OCI-LY3 (cell line): ENCODE measurements at regions not wholly inside any gene's neighbourhood (a gene's known extent, or its start where the extent isn't known, plus 50 kb on each side); places are given as distances from the start of the nearest gene placed in this dataset.

Experiments
- H2AFZ ChIP-seq: fragments of 200-600, 300-600 bp; shearing (Covaris generic); 2 replicates; pipeline ENCODE4 v1.6.0; 2014; ENCODE audit warnings: antibody characterized with exemption, low read depth, low read length
- H3K27ac ChIP-seq: fragments of 200-600, 300-600 bp; sonication (generic); 2 replicates; pipeline ENCODE4 v1.5.1; 2014; ENCODE audit warnings: mild to moderate bottlenecking, low read length, moderate library complexity, mixed read lengths
- H3K27me3 ChIP-seq: fragments of 200-600, 300-600 bp; sonication (generic); 2 replicates; pipeline ENCODE4 v1.6.1; 2014; ENCODE audit warnings: low read depth, low read length, mixed read lengths
- H3K36me3 ChIP-seq: fragments of 200-600, 300-600 bp; sonication (generic); replicated peaks from 2 replicates; pipeline ENCODE3; 2014; ENCODE audit warnings: low read depth, low read length, mixed read lengths
- H3K4me1 ChIP-seq: fragments of 300-600, 200-600 bp; sonication (generic); 2 replicates; pipeline ENCODE4 v1.6.1; 2014; ENCODE audit warnings: low read length, mixed read lengths
- H3K4me2 ChIP-seq: fragments of 200-600, 300-600 bp; sonication (generic); 2 replicates; pipeline ENCODE4 v1.6.1; 2014; ENCODE audit warnings: low read length, mixed read lengths
- H3K4me3 ChIP-seq: fragments of 300-600, 200-600 bp; sonication (generic); 2 replicates; pipeline ENCODE4 v1.5.1; 2014; ENCODE audit warnings: antibody characterized with exemption, mild to moderate bottlenecking, low read length, moderate library complexity
- H3K79me2 ChIP-seq: fragments of 300-600, 200-600 bp; shearing (Covaris generic); 2 replicates; pipeline ENCODE4 v1.6.1; 2014; ENCODE audit warnings: mild to moderate bottlenecking, low read length, mixed read lengths
- H3K9ac ChIP-seq: fragments of 300-600, 200-600 bp; shearing (Covaris generic); 2 replicates; pipeline ENCODE4 v1.6.0; 2014; ENCODE audit warnings: mild to moderate bottlenecking, low read length, moderate library complexity
- H3K9me3 ChIP-seq: fragments of 200-600, 300-600 bp; shearing (Covaris generic); 2 replicates; pipeline ENCODE4 v1.6.1; 2014; ENCODE audit warnings: low read length, mixed read lengths; ENCODE audit not compliant: insufficient read depth
- H4K20me1 ChIP-seq: fragments of 200-600, 300-600 bp; sonication (generic); 2 replicates; pipeline ENCODE4 v1.6.1; 2016; ENCODE audit warnings: low read length, mixed read lengths; ENCODE audit not compliant: insufficient read depth
- CTCF ChIP-seq: fragments of 200-600, 300-600 bp; sonication (generic); IDR thresholded peaks from 2 replicates; pipeline ENCODE4 v1.5.1; 2014; ENCODE audit warnings: antibody characterized with exemption, low read length, low read depth
- EZH2phosphoT487 ChIP-seq: fragments of 200-600 bp; shearing (Covaris generic); IDR thresholded peaks from 2 replicates; pipeline ENCODE4 v1.6.1; 2018; ENCODE audit warnings: antibody characterized with exemption, mixed run types, low read depth

- Histone ChIP-seq H3K27me3 (peaks cover 69% of the 10 kb centered on the region), H3K27ac (no peak overlapping the region), H3K4me2 (no peak overlapping the region), H4K20me1 (no peaks in the 10 kb centered on the region), H3K79me2 (no peaks in the 10 kb centered on the region), H3K4me3 (no peak overlapping the region), H2AFZ (no peak overlapping the region), H3K9ac (no peak overlapping the region), H3K36me3 (no peaks in the 10 kb centered on the region), H3K4me1 (no peaks in the 10 kb centered on the region), H3K9me3 (no peaks in the 10 kb centered on the region)
- TF ChIP-seq EZH2phosphoT487 (no peak), CTCF (no peak)
Observed at GRCh38 chr2:203591642-203592041, 56.5 kb upstream of the RAPH1 start.

- no peak overlapping the region for H3K4me3 ChIP-seq
- H4K20me1 ChIP-seq = no peaks in the 10 kb centered on the region
- no peak overlapping the region for H3K4me2 ChIP-seq
- no peaks in the 10 kb centered on the region for H3K9me3 ChIP-seq
- TF ChIP-seq EZH2phosphoT487 (no peak), CTCF (no peak)
- H2AFZ ChIP-seq = no peak overlapping the region
- no peak overlapping the region for H3K9ac ChIP-seq
- no peak overlapping the region for H3K27ac ChIP-seq
- no peaks in the 10 kb centered on the region for H3K36me3 ChIP-seq
- peaks cover 71% of the 10 kb centered on the region for H3K27me3 ChIP-seq
- no peaks in the 10 kb centered on the region for H3K4me1 ChIP-seq
- H3K79me2 ChIP-seq = no peaks in the 10 kb centered on the region
Observed at GRCh38 chr2:203592470-203592869, 57.4 kb upstream of the RAPH1 start.

- H3K9me3 ChIP-seq = no peaks in the 10 kb centered on the region
- H4K20me1 ChIP-seq = no peaks in the 10 kb centered on the region
- H3K27ac ChIP-seq = no peak overlapping the region
- TF ChIP-seq EZH2phosphoT487 (no peak), CTCF (no peak)
- H2AFZ ChIP-seq = no peak overlapping the region
- H3K4me2 ChIP-seq = no peak overlapping the region
- no peaks in the 10 kb centered on the region for H3K79me2 ChIP-seq
- peaks cover 10% of the 10 kb centered on the region for H3K4me1 ChIP-seq
- no peak overlapping the region for H3K4me3 ChIP-seq
- H3K36me3 ChIP-seq = no peaks in the 10 kb centered on the region
- H3K9ac ChIP-seq = no peak overlapping the region
- H3K27me3 ChIP-seq = peaks cover 85% of the 10 kb centered on the region
Observed at GRCh38 chr2:203594541-203594940, 59.4 kb upstream of the RAPH1 start.

GRCh38 chr2:203596183-203596582, 61.1 kb upstream of the RAPH1 start:
- Histone ChIP-seq H3K27ac (no peak overlapping the region), H3K79me2 (no peaks in the 10 kb centered on the region), H3K9me3 (no peaks in the 10 kb centered on the region), H3K36me3 (no peaks in the 10 kb centered on the region), H3K4me3 (no peak overlapping the region), H3K4me2 (no peak overlapping the region), H2AFZ (no peak overlapping the region), H3K9ac (no peak overlapping the region), H3K4me1 (peaks cover 12% of the 10 kb centered on the region), H4K20me1 (peaks cover 3% of the 10 kb centered on the region; the same call in 1 of the 2 replicates), H3K27me3 (peaks cover 82% of the 10 kb centered on the region)
- TF ChIP-seq CTCF = no peak
- no peak for TF ChIP-seq EZH2phosphoT487
